ENCODE measurements at regions not wholly inside any gene's neighbourhood (a gene's known extent, or its start where the extent isn't known, plus 50 kb on each side); places are given as distances from the start of the nearest gene placed in this dataset.
A peak's percentile ranks its signal among the peaks of the same experiment; 100 is the strongest.

DNA sequence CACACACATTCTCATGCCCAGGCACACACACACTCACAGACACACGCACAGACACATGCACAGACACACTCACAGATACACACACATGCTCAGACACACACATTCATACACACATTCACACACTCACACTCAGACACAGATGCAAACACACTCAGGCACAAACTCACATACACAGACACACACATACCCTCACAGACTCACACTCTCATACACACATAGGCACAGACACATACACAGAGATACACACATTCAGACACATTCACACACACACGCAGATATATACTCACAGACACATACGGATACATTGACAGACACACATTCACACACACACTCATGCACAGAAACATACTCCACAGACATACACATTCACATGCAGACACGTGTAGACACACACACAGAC lies 89.6 kb downstream of the RBFOX3 start (continued):
- TF ChIP-seq, protein P1, sequence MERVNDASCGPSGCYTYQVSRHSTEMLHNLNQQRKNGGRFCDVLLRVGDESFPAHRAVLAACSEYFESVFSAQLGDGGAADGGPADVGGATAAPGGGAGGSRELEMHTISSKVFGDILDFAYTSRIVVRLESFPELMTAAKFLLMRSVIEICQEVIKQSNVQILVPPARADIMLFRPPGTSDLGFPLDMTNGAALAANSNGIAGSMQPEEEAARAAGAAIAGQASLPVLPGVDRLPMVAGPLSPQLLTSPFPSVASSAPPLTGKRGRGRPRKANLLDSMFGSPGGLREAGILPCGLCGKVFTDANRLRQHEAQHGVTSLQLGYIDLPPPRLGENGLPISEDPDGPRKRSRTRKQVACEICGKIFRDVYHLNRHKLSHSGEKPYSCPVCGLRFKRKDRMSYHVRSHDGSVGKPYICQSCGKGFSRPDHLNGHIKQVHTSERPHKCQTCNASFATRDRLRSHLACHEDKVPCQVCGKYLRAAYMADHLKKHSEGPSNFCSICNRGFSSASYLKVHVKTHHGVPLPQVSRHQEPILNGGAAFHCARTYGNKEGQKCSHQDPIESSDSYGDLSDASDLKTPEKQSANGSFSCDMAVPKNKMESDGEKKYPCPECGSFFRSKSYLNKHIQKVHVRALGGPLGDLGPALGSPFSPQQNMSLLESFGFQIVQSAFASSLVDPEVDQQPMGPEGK (CRISPR knock-in tag; IDR thresholded peaks at IDR 0.05) = no peak
- TF ChIP-seq ZNF737 (CRISPR knock-in tag; IDR thresholded peaks at IDR 0.05; ENCODE audit: borderline replicate concordance) = no peak
- TF ChIP-seq KAT8 (CRISPR knock-in tag; IDR thresholded peaks at IDR 0.05) = no peak
- no peak for TF ChIP-seq KLF16 (CRISPR knock-in tag; IDR thresholded peaks at IDR 0.05)

DNA sequence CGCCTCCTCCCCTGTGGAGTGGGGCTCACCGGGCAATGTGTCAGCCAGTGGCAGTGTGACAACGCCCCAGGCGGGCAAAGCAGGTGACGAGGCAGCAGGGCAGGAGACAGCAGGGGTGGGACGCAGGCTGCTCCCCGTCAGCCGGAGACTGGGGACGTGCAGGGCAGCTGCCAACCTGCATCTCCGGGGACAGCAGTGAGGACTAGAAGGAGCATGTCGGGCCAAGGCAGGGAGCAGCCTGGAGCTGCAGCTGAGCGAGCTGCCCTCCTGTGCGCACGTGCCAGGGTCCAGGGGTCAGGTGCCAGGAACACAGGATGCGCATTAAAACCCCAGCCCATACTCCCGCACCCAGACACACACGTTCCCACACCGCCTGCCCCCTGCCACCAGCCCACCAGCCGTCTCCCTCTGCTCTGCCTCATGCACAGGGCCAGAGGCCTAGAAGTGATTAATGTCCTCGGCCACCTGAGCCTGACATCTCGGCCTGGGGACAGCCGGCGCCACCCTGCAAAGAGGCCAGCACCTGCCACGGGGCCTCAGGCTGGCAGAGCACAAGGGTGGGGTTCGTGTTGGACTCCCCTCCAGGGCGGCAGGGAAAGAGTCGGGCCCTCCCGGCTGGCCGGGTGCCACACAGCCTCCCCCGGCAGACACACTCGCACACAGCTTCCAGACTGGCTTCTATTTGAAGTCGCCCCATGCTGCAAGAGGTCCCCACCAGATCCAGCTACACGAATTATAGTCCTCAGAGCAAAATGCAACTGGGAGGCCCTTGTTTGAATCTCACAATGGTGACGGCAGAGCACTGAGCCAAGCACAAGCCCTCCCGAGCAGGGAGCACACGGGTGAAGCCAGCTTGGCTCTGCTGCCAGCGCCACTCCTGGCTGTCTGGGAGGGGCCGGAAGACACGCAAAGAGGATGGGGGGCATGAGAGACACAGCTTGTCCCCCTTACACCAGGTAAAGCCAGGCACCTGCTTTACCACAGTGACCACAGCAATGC lies 90.4 kb downstream of the RBFOX3 start:
- Histone ChIP-seq H3K27ac (ENCODE audit: extremely low read length, insufficient read depth, low read length) (no peak overlapping the region), H3K4me1 (ENCODE audit: insufficient read depth, low read length) (no peaks in the 10 kb centered on the region), H3K9ac (ENCODE audit: insufficient read depth, low read depth, low read length) (no peak overlapping the region), H3K9me3 (ENCODE audit: low read length) (no peaks in the 10 kb centered on the region), H2AFZ (ENCODE audit: low read length) (no peak overlapping the region), H3K79me2 (ENCODE audit: insufficient read depth, low read length) (no peaks in the 10 kb centered on the region), H4K20me1 (ENCODE audit: insufficient read depth, low read length) (no peaks in the 10 kb centered on the region; the same call in 1 of the 2 replicates), H3K4me2 (ENCODE audit: low read depth, low read length) (no peak overlapping the region), H3K27me3 (ENCODE audit: control insufficient read depth in 1 of 2, insufficient read depth in 2 of 2, low read length in 2 of 2) (peaks cover 43 to 95% of the 10 kb centered on the region in 2 experiments), H3K36me3 (replicated peaks in 1 of 2; ENCODE audit: control insufficient read depth in 1 of 2, insufficient read depth in 2 of 2, low read length in 2 of 2) (no peaks in the 10 kb centered on the region), H3K4me3 (replicated peaks in 1 of 3; ENCODE audit: insufficient read depth in 1 of 3, low read depth in 2 of 3, low read length in 3 of 3) (no peak overlapping the region)
- no peak for TF ChIP-seq ZNF382 (CRISPR knock-in tag; IDR thresholded peaks at IDR 0.05; ENCODE audit: borderline replicate concordance)
- TF ChIP-seq HOXD1 (CRISPR knock-in tag; IDR thresholded peaks at IDR 0.05) = no peak
- no peak for TF ChIP-seq STAT5B (CRISPR knock-in tag; IDR thresholded peaks at IDR 0.05)
- TF ChIP-seq, protein P2, sequence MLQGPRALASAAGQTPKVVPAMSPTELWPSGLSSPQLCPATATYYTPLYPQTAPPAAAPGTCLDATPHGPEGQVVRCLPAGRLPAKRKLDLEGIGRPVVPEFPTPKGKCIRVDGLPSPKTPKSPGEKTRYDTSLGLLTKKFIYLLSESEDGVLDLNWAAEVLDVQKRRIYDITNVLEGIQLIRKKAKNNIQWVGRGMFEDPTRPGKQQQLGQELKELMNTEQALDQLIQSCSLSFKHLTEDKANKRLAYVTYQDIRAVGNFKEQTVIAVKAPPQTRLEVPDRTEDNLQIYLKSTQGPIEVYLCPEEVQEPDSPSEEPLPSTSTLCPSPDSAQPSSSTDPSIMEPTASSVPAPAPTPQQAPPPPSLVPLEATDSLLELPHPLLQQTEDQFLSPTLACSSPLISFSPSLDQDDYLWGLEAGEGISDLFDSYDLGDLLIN (CRISPR knock-in tag; IDR thresholded peaks at IDR 0.05; ENCODE audit: borderline replicate concordance) = no peak
- no peak for TF ChIP-seq HHEX (CRISPR knock-in tag; IDR thresholded peaks at IDR 0.05)
- TF ChIP-seq, protein P3, sequence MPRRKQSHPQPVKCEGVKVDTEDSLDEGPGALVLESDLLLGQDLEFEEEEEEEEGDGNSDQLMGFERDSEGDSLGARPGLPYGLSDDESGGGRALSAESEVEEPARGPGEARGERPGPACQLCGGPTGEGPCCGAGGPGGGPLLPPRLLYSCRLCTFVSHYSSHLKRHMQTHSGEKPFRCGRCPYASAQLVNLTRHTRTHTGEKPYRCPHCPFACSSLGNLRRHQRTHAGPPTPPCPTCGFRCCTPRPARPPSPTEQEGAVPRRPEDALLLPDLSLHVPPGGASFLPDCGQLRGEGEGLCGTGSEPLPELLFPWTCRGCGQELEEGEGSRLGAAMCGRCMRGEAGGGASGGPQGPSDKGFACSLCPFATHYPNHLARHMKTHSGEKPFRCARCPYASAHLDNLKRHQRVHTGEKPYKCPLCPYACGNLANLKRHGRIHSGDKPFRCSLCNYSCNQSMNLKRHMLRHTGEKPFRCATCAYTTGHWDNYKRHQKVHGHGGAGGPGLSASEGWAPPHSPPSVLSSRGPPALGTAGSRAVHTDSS (CRISPR knock-in tag; conservative IDR thresholded peaks at IDR 0.05) = no peak
- TF ChIP-seq FOSL1 (CRISPR knock-in tag; IDR thresholded peaks at IDR 0.05; ENCODE audit: borderline replicate concordance) = no peak
- no peak for TF ChIP-seq ZSCAN12 (CRISPR knock-in tag; IDR thresholded peaks at IDR 0.05)
- no peak for TF ChIP-seq TOPORS (CRISPR knock-in tag; IDR thresholded peaks at IDR 0.05)
- TF ChIP-seq RBM39 (IDR thresholded peaks at IDR 0.05; ENCODE audit: low read depth, low read length, poor library complexity, severe bottlenecking) = no peak
- TF ChIP-seq XBP1 (CRISPR knock-in tag; IDR thresholded peaks at IDR 0.05) = no peak
- TF ChIP-seq ZNF350 (CRISPR knock-in tag; IDR thresholded peaks at IDR 0.05; ENCODE audit: borderline replicate concordance, low read depth) = no peak
- peak; percentile 58; the same call in 1 of the 2 replicates for TF ChIP-seq BHLHE40 (IDR thresholded peaks at IDR 0.05; ENCODE audit: low read length)
- TF ChIP-seq EZH2 (conservative IDR thresholded peaks at IDR 0.05; ENCODE audit: low read depth, low read length) = peak; percentile 17; the same call in 1 of the 2 replicates
- intact Hi-C loops (cut with micrococcal nuclease; ENCODE audit: unreplicated experiment) (no loop called here), in situ Hi-C loops (cut with HindIII; ENCODE audit: extremely low pct_ligation_motif_present, low pct_unique_long_range_greater_than_20kb) (no loop called here)
- POLR2A ChIA-PET = no interaction called here
- CTCF ChIA-PET (ENCODE audit: low intra/inter-chr PET ratio, low total read pairs) = no interaction called here
- DNase-seq (ENCODE audit: low spot score) (no peak), ATAC-seq (no peak; the same call in 1 of the 3 replicates), FAIRE-seq (no peak)
- WGBS (ENCODE audit: low lambda C conversion rate) = 17% methylated on average over 21 of the region's 39 CpGs
- no TSS peak for BruUV-seq (replicated peaks)

Measured in HepG2 (cell line).